ENCODE measurements at regions not wholly inside any gene's neighbourhood (a gene's known extent, or its start where the extent isn't known, plus 50 kb on each side); places are given as distances from the start of the nearest gene placed in this dataset.

DNA sequence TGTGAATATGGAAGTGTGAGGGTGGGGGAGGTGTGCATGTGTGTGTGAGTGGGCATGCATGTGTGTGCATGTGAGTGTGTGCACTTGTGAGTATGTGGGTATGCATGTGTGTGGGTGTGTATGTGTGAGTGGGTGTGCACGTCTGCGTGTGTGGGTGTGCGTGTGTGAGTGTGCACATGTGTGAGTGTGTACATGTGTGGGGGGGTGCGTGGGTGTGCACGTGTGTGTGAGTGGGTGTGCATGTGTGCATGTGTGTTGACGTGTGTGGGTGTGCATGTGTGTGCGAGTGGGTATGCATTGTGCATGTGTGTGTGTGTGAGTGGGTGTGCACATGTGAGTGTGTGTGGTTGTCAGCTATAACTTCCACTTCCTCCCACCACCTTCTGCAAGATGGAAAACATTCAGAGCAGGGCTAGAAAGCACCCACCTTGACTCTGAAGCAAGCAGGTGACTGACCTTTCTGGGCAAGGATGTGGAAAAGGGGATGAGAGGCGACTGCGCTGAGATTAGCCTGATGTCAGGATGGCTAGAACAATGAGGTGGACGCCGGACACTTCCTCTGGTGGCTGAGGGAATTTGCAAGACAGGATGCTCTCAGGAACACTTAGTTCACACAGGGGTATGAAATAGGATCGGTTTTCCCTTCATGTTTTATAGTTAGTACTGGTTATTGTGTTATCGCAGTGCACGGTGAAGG, 103.6 kb downstream of the ACKR3 start:
- DNase-seq (ENCODE audit: low read depth in 2 of 2): no peak

GRCh38 chr2:236673823-236674185, 104.2 kb downstream of the ACKR3 start:
- no peak for DNase-seq (ENCODE audit: low read depth in 2 of 2)

DNA sequence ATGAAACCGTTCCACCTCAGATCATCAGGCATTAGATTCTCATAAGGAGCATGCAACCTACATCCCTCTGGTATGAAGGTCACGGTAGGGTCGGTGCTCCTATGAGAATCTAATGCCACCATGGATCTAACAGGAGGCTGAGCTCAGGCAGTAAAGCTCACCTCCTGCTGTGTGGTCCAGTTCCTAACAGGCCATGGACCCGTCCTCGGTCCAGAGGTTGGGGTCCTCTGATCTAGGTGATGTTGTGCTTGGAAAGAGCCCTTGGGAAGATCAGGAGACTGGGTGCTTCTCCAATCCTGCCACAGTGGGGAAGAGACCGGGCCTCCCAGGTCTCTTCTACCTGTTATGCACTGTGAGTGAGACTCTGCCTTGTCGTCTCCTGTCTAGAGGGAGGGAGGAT, 104.6 kb downstream of the ACKR3 start:
- DNase-seq (ENCODE audit: low read depth in 2 of 2): no peak

GRCh38 chr2:236674646-236675045, 105.0 kb downstream of the ACKR3 start:
- no peak for DNase-seq (ENCODE audit: low read depth in 2 of 2)

DNA sequence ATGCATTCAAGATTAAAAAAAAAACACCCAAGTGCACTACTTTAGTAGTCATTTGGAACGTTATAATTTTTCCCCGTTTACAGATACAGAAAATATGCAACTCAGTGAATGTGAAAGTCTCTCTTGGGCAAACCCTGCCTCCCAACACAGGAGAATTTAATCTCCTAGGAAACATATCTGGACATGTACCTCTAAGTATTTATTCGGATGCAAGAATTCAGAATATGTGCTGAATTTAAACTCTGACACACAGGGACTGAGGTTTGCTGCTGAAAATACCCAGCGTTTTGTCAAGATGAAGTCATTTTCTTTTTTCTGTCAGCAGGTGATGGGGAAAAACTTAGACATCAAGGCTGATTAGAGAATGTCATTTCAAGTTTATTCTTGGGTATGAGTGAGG, 105.4 kb downstream of the ACKR3 start:
- DNase-seq (ENCODE audit: low read depth in 2 of 2): no peak

GRCh38 chr2:236675526-236675925, 105.9 kb downstream of the ACKR3 start:
- no peak for DNase-seq (ENCODE audit: low read depth in 2 of 2)

DNA sequence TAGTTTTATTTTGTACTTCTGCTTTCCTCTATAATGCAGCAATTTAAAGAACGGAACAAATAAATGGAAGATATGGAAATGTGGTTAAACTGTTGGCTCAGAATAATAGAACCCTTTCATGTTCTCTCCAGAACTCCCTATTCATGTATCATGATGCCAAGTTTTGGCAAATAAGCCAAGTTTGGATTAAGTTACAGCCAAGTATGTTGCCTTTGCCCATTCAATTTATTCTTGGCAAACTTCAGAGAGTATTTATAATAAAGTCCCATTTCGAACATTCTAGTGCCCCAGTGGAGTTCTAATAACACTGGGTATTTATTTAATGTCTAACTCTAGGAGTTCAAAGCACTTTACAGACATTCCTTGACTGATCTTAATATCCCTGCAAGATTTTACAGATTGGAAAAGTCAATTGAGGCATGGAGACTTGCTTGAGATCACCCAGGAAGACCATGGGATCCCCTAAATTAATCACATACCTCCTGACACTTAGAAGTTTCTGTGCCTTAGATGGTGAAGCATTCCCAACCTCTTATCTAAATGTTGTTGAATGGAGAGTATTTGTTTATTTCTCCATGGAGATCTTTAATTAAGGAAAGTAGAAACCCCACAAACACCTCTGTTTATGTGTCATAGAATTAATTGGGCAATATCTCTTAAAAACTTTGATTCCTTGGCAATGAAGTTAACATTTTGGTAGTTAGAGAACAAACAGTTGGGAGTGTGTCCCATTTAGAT, 106.7 kb downstream of the ACKR3 start:
- DNase-seq (ENCODE audit: low read depth in 2 of 2): no peak

DNA sequence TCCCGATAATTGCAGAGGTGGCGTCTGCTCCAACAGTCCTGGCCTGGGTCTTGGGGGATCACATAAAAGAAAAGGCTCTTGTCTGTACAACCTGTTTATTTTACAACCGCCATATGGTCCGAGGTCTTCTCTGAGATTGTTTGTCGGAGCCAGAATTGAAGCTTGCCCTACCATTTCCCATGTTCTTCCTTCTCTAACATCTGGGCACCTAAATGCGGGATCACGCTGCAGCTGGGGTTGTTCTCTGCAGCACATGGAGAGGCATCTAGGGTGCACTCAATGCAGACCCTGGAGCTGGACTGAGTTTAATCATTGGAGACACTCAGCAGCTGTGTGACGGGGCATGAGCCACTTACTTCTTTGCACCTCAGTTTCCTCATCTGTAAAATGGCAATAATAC, 107.7 kb downstream of the ACKR3 start:
- DNase-seq (ENCODE audit: low read depth in 2 of 2): no peak

GRCh38 chr2:236678307-236678975, 108.8 kb downstream of the ACKR3 start:
- DNase-seq (ENCODE audit: low read depth in 2 of 2): no peak

GRCh38 chr2:236679884-236680860, 110.5 kb downstream of the ACKR3 start:
- DNase-seq (ENCODE audit: low read depth in 2 of 2): no peak

DNA sequence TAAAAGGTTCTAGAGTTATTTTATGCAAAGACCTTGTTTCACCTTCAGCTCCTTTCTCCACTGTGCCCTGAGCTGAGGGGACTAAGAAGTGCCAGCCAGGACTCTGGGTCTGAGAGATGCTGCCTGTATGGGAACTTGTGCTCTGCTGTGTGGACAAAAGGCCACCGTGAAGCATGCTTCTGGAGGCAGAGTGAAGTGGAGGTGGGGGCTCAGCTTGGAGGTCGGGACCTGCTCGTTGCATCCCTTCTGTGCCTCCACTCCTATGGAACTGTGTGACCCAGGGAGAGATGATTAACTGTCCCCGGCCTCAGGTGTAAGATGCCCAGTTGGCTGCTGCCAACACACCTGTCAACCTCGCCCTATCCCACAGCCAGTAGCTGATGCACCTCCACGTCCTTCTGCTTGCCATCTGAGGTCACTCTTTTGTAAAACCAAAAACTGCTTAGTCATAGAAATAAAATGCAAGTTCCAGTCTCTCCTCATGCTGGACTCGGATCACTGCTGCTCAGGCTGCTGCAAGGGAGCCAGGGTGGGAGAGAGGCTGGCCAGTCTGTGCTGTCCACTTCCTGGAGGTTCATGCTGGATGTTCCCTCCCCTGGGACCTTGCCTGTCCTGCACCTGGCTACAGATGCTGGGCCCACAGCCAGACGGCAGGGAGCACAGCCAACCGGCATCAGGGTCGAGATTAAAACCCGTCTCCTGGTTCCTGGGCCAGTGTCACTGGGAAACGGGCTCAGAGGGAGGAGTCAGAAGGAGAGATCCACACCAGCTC, 113.2 kb downstream of the ACKR3 start:
- no peak for DNase-seq (ENCODE audit: low read depth in 2 of 2)

DNA sequence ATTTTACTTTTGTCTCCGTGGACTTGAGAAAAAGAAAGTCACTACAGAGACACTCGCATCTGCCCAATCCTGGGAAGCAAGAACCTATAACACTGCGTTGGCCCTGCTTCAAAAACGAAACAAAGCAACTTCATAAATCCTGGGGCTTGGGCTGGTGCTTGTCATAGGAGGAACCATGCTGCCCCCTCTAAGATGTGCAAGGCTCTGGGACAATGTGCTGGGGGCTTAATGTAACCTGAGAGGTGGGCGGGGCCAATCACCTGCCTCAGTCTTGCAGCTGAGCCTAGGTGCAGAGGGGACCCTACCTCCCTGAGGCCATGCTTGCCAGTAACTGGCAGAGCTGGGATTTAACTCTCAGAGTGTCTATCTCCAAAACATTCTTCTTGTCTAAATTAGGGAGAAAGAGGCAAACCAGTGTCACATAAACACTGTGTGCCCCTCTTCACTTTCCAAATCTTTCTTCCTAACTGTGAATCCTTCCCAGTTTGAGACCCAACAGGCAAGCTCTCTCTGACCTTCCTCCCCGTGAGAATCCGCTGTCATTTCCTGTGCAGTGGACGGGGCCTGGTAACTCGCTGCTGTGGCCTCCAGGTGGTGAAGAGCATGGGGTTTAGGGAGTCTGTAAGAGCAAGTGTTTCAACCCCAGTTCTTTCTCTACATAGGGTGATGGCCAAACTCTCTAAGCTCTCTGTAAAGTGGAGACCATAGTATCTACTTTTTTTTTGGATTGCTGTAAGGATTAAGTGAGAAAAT, 115.1 kb downstream of the ACKR3 start:
- DNase-seq (ENCODE audit: low read depth in 2 of 2): no peak

DNA sequence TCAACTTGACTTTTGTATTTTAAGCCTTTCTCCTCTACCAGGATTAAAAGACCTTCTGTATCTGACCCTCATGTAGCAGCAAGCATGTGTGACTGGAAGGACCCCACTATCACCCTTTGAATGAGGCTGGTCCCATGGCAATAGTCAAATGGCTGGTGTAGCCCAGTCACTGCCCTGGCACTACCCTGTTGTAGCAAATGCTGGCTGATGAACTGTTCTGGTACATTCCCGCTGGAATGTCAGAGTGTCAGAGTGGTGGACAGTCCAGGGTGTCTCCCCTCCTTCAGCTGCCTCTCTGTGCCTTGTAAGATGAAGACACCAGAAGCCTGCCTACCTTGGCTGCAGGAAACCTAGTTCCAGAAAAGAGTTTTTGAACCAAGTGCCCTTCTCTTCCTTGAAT, 115.7 kb downstream of the ACKR3 start:
- DNase-seq (ENCODE audit: low read depth in 2 of 2): no peak

DNA sequence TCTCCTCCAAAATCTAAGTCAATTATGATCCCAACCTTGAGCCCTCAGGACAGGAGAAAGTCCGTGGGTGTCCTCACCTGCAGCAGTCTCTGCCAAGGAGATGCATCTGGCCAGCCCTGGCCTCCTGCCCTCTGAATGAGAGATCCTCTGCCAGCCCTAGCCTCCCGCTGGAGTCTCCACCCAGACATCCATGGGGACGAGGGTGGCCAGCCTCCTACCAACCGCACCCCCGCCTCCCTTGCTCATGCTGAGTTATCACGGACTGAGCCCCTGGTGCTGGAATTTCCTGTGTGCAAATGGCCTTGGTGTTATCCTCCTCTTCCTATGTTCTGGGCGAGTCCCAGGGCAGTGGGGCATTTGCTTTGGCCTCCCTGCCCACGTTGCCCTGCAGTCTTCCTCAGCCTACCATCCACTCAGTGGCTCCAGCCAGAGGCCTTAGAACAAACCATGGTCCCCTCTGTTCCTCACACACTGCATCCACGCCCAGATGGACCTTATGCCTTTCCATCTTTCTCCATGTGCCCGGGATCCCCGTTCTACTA, 116.4 kb downstream of the ACKR3 start:
- no peak for DNase-seq (ENCODE audit: low read depth in 2 of 2)

DNA sequence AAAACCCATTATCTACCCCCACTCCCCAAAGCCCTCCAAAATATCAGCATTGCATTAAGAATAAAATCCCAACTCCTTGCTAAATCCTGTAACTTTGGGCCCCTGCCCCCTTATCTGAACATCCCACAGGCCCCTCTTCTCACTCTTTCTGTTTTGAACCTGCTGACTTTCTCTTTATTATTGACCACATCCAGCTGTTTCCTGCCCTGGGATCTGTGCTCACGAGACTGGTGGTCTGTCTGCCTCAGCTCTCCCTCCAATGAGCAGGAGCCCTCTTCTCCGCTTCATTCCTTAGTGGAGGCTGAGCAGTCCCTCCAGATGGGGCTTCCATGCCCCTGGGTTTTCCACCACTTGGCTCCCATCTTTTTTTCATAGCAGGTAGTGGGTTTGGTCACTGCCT, 116.9 kb downstream of the ACKR3 start:
- DNase-seq (ENCODE audit: low read depth in 2 of 2): no peak

- DNase-seq (ENCODE audit: low read depth in 2 of 2): no peak
These were observed 117.8 kb downstream of the ACKR3 start for GRCh38 chr2:236687296-236687965.

DNA sequence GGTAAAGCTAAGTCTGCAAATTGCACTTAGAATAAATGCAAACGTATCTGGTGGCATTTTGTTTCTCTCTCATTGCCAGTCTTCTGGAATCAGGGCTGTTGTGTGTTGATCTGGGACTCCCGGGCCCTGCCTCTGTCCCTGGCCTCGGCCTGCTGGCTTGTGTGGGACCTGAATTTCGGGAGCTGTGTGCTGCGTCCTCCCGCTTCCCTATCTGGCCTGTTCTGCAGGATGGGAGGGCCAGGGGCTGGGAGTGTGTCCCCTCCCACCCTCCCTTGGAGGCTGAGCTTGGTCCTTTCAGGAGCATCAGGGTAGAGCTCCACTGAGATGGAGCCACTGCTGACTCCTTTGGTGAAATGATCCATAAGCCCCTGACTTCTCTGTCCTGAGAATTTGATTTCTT, 118.5 kb downstream of the ACKR3 start:
- no peak for DNase-seq (ENCODE audit: low read depth in 2 of 2)

GRCh38 chr2:236688563-236689392, 119.2 kb downstream of the ACKR3 start:
- DNase-seq (ENCODE audit: low read depth in 2 of 2): no peak

DNA sequence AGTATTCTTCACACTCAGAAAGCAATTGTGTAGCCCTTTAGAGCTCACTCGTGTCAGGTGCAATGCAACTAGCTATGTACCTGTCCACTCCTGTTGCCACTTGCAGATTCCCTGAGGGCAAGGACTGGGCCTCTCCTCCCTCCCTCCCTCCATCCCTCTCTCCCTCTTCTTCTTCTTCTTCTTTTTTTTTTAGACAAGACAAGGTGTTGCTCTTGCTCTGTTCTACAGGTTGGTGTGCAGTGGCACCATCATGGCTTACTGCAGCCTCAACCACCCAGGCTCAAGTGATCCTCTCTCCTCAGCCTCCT, 119.7 kb downstream of the ACKR3 start:
- DNase-seq (ENCODE audit: low read depth in 2 of 2): no peak
